ENCODE measurements at regions not wholly inside any gene's neighbourhood (a gene's known extent, or its start where the extent isn't known, plus 50 kb on each side); places are given as distances from the start of the nearest gene placed in this dataset.
"Not testable (repeated sequence)": the region's sequence is repeated elsewhere in the genome, so short reads cannot be mapped to it uniquely, and the experiment has no call there.

DNA sequence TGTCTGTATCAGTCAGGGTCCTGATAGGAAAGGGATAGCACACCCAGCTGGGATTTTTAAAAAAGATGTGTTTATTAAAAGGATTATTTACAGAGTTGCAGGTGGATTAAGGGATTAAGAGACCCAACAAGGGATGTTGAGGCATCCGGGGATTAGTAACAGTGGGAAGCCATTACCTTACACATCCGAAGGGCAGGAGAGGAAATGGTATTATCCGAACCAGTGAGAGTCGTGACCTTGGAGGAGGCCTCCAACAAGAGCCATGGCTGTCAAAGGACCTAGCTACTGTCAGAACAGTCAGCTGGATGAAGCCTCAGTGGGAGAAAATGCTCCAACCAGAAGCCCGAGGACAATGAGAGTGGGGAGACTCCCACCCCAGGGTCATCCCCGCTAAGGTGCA lies 146.3 kb upstream of the KRAS start:
- POLR2A ChIA-PET = no interaction called here
- TF ChIP-seq ELF4 (IDR thresholded peaks at IDR 0.05) (no peak), CTBP1 (IDR thresholded peaks at IDR 0.05; ENCODE audit: borderline replicate concordance) (no peak), SUZ12 (IDR thresholded peaks at IDR 0.05) (no peak), BHLHE40 (IDR thresholded peaks at IDR 0.05; ENCODE audit: borderline replicate concordance) (no peak), ARNT (IDR thresholded peaks at IDR 0.05) (no peak), FOXK2 (IDR thresholded peaks at IDR 0.05) (no peak), LEF1 (IDR thresholded peaks at IDR 0.05; ENCODE audit: borderline replicate concordance) (no peak), L3MBTL2 (conservative IDR thresholded peaks at IDR 0.05) (no peak)
- TF ChIP-seq, protein P1, sequence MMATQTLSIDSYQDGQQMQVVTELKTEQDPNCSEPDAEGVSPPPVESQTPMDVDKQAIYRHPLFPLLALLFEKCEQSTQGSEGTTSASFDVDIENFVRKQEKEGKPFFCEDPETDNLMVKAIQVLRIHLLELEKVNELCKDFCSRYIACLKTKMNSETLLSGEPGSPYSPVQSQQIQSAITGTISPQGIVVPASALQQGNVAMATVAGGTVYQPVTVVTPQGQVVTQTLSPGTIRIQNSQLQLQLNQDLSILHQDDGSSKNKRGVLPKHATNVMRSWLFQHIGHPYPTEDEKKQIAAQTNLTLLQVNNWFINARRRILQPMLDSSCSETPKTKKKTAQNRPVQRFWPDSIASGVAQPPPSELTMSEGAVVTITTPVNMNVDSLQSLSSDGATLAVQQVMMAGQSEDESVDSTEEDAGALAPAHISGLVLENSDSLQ (IDR thresholded peaks at IDR 0.05) = no peak
- CTCF ChIA-PET = interaction anchor here (0.6 to 0.8 kb wide), 2 partner anchors 9 to 274 kb away, joined by 5 to 6 read pairs; no protein-coding TSS in a partner anchor
- no peak for DNase-seq (ENCODE audit: extremely low spot score)

- CTCF ChIA-PET = no interaction called here
- POLR2A ChIA-PET = no interaction called here
- DNase-seq (ENCODE audit: extremely low spot score) = no peak
- no peak for TF ChIP-seq SP1 (IDR thresholded peaks at IDR 0.05)
- no peak for TF ChIP-seq HDGF (IDR thresholded peaks at IDR 0.05; ENCODE audit: borderline replicate concordance)
- TF ChIP-seq SUZ12 (IDR thresholded peaks at IDR 0.05) = no peak
- no peak for TF ChIP-seq FOXA1 (IDR thresholded peaks at IDR 0.05)
Measured at GRCh38 chr12:25395227-25395626, 144.5 kb upstream of the KRAS start.

- DNase-seq (ENCODE audit: extremely low spot score); CTCF ChIA-PET: not testable (repeated sequence)
Measured at GRCh38 chr12:25394775-25395174, 144.0 kb upstream of the KRAS start.

DNA sequence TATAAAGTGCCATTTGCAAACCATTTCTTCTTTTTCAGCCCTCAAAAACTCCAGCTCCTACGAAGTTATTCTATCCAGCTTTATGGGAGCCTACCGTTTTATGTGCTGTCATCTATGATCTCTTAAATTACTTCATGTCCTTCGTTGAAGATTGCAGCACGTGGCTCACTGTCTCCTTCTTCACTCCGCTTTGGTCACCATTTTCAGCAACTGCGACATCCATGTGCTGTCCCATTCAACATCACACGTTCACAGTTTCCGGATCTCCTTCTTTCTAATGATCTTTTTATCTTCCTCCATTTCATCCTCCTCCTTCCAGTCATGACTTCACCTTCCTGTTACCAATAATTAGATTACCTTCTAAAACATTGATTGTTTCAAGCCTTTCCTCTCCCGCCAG lies 143.3 kb upstream of the KRAS start:
- TF ChIP-seq TARDBP (IDR thresholded peaks at IDR 0.05) (no peak), L3MBTL2 (conservative IDR thresholded peaks at IDR 0.05) (0 out of 2 replicates have a peak, but pooled peaks have one; percentile 24)
- POLR2A ChIA-PET = no interaction called here
- no peak for DNase-seq (ENCODE audit: extremely low spot score)
- CTCF ChIA-PET = no interaction called here

More at GRCh38 chr12:25394775-25395174, 144.0 kb upstream of the KRAS start:
- POLR2A ChIA-PET = not testable (repeated sequence)

DNA sequence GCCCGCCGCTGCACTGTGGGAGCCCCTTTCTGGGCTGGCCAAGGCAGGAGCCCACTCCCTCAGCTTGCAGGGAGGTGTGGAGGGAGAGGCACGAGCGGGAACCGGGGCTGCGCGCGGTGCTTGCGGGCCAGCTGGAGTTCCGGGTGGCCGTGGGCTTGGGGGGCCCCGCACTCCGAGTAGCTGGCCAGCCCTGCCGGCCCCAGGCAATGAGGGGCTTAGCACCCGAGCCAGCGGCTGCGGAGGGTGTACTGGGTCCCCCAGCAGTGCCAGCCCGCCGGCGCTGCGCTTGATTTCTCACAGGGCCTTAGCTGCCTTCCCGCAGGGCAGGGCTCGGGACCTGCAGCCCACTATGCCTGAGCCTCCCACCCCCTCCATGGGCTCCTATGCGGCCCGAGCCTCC lies 140.6 kb upstream of the KRAS start:
- CTCF ChIA-PET; DNase-seq (ENCODE audit: extremely low spot score); POLR2A ChIA-PET: not testable (repeated sequence)

GRCh38 chr12:25388183-25388582 lies 137.5 kb upstream of the KRAS start:
- POLR2A ChIA-PET = interaction anchor here (1.4 kb wide), 1 partner anchor 233 kb away, joined by 5 read pairs; no protein-coding TSS in a partner anchor

DNA sequence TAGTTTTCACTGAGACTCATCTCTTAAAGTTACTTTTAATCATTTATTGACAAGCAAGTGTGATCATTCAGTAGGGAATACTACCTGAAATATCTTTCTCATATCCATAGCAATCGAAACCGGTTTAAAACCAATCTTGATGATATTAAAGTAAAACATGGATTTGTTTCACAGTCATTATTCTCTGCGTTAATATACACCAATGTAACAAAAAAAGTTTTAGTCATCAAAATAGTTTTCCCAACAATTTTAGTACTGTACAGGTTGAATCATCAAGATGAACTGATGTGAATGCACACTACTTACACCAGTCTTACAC lies 137.0 kb upstream of the KRAS start:
- CTCF ChIA-PET = interaction anchor here (0.7 to 1.8 kb wide), 12 partner anchors 9 to 396 kb away, joined by 3 to 5 read pairs (median 3); partner anchors contain the start of genes DNAI7 and ETFRF1
- POLR2A ChIA-PET = interaction anchor here (1.4 kb wide), 1 partner anchor 233 kb away, joined by 5 read pairs; no protein-coding TSS in a partner anchor

More at GRCh38 chr12:25388183-25388582, 137.5 kb upstream of the KRAS start:
- CTCF ChIA-PET = interaction anchor here (0.9 to 1.8 kb wide), 7 partner anchors 8 to 236 kb away, joined by 3 to 5 read pairs (median 3); partner anchors contain the start of genes DNAI7 and ETFRF1
- no peak for DNase-seq (ENCODE audit: extremely low spot score)
- TF ChIP-seq TARDBP (IDR thresholded peaks at IDR 0.05) = no peak

GRCh38 chr12:25386831-25387731 lies 136.4 kb upstream of the KRAS start:
- POLR2A ChIA-PET = interaction anchor here (1.4 kb wide), 1 partner anchor 232 kb away, joined by 5 read pairs; no protein-coding TSS in a partner anchor
- CTCF ChIA-PET = interaction anchor here (0.6 to 1.8 kb wide), 14 partner anchors 10 to 395 kb away, joined by 3 to 5 read pairs (median 3); partner anchors contain the start of genes DNAI7 and ETFRF1
- peak; percentile 65 for DNase-seq (ENCODE audit: extremely low spot score)
- TF ChIP-seq SP1 (IDR thresholded peaks at IDR 0.05) = no peak
- no peak for TF ChIP-seq NFRKB (IDR thresholded peaks at IDR 0.05)
- TF ChIP-seq, protein P1 (IDR thresholded peaks at IDR 0.05) = no peak
- TF ChIP-seq L3MBTL2 (conservative IDR thresholded peaks at IDR 0.05) = no peak
- no peak for TF ChIP-seq HDGF (IDR thresholded peaks at IDR 0.05; ENCODE audit: borderline replicate concordance)
- no peak for TF ChIP-seq TARDBP (IDR thresholded peaks at IDR 0.05)
- TF ChIP-seq ARNT (IDR thresholded peaks at IDR 0.05) = no peak
- no peak for TF ChIP-seq BHLHE40 (IDR thresholded peaks at IDR 0.05; ENCODE audit: borderline replicate concordance)
- no peak for TF ChIP-seq FOXA1 (IDR thresholded peaks at IDR 0.05)
- no peak; the same call in 1 of the 2 replicates for TF ChIP-seq FOXM1 (IDR thresholded peaks at IDR 0.05; ENCODE audit: borderline replicate concordance)
- no peak for TF ChIP-seq ZNF384 (IDR thresholded peaks at IDR 0.05)
- TF ChIP-seq ELF4 (IDR thresholded peaks at IDR 0.05) = no peak
- TF ChIP-seq CTBP1 (IDR thresholded peaks at IDR 0.05; ENCODE audit: borderline replicate concordance) = no peak
- TF ChIP-seq FOXK2 (IDR thresholded peaks at IDR 0.05) = no peak
- TF ChIP-seq SUZ12 (IDR thresholded peaks at IDR 0.05) = no peak

More for the DNA sequence above, 137.0 kb upstream of the KRAS start:
- no peak for TF ChIP-seq FOXK2 (IDR thresholded peaks at IDR 0.05)
- no peak for TF ChIP-seq FOXA1 (IDR thresholded peaks at IDR 0.05)
- no peak for TF ChIP-seq NFRKB (IDR thresholded peaks at IDR 0.05)
- TF ChIP-seq ZNF384 (IDR thresholded peaks at IDR 0.05) = no peak
- no peak for TF ChIP-seq ELF4 (IDR thresholded peaks at IDR 0.05)
- TF ChIP-seq SUZ12 (IDR thresholded peaks at IDR 0.05) = no peak
- no peak for TF ChIP-seq TARDBP (IDR thresholded peaks at IDR 0.05)
- TF ChIP-seq SP1 (IDR thresholded peaks at IDR 0.05) = no peak
- TF ChIP-seq HDGF (IDR thresholded peaks at IDR 0.05; ENCODE audit: borderline replicate concordance) = no peak
- TF ChIP-seq FOXM1 (IDR thresholded peaks at IDR 0.05; ENCODE audit: borderline replicate concordance) = no peak
- no peak for DNase-seq (ENCODE audit: extremely low spot score)
